Neural cell (in vitro differentiated cells): ENCODE measurements at regions not wholly inside any gene's neighbourhood (a gene's known extent, or its start where the extent isn't known, plus 50 kb on each side); places are given as distances from the start of the nearest gene placed in this dataset.

Source experiments
- H2AFZ ChIP-seq: fragments of 200-600, 300-800 bp; sonication (generic), shearing (Covaris generic); 2 replicates; pipeline ENCODE4 v1.6.0; 2014; ENCODE audit warnings: low read depth, mild to moderate bottlenecking, antibody characterized with exemption, low read length, moderate library complexity
- H3F3A ChIP-seq: fragments of 200-600 bp; shearing (Covaris generic); 2 replicates; pipeline ENCODE4 v1.6.1; 2016; ENCODE audit warnings: mild to moderate bottlenecking, moderate library complexity, mixed read lengths, antibody characterized with exemption, low read length; ENCODE audit not compliant: insufficient read depth, poor library complexity, severe bottlenecking
- H3K27ac ChIP-seq: fragments of 200-600, 300-800 bp; sonication (generic), shearing (Covaris generic); 2 replicates; pipeline ENCODE4 v1.5.1; 2014; ENCODE audit warnings: mild to moderate bottlenecking, low read length, moderate library complexity
- H3K27me3 ChIP-seq: fragments of 300-800, 200-600 bp; sonication (generic), shearing (Covaris generic); 2 replicates; pipeline ENCODE4 v1.6.0; 2014; ENCODE audit warnings: mild to moderate bottlenecking, low read depth, low read length, moderate library complexity; ENCODE audit not compliant: insufficient read depth
- H3K36me3 ChIP-seq: fragments of 300-800, 200-600 bp; sonication (generic), shearing (Covaris generic); 2 replicates; pipeline ENCODE4 v1.5.1; 2014; ENCODE audit warnings: mild to moderate bottlenecking, antibody characterized with exemption, low read length, moderate library complexity; ENCODE audit not compliant: insufficient read depth
- H3K4me2 ChIP-seq: fragments of 300-800, 200-600 bp; sonication (generic), shearing (Covaris generic); 2 replicates; pipeline ENCODE4 v1.6.0; 2014; ENCODE audit warnings: mild to moderate bottlenecking, low read length
- H3K4me3 ChIP-seq: fragments of 300-800, 200-600 bp; sonication (generic), shearing (Covaris generic); 2 replicates; pipeline ENCODE4 v1.5.1; 2014; ENCODE audit warnings: mild to moderate bottlenecking, low read length, moderate library complexity
- H3K79me2 ChIP-seq: fragments of 200-600 bp; shearing (Covaris generic); replicated peaks from 2 replicates; pipeline ENCODE4 v1.6.0; 2014; ENCODE audit warnings: mild to moderate bottlenecking, low read length, moderate library complexity; ENCODE audit not compliant: insufficient read depth
- H3K9ac ChIP-seq: fragments of 300-800, 200-600 bp; sonication (generic), shearing (Covaris generic); 2 replicates; pipeline ENCODE4 v1.6.1; 2016; ENCODE audit warnings: mild to moderate bottlenecking, low read length, mixed read lengths
- H3K9me2 ChIP-seq: fragments of 200-600 bp; shearing (Covaris generic); 2 replicates; pipeline ENCODE4 v1.6.1; 2016; ENCODE audit warnings: mild to moderate bottlenecking, low read length, mixed read lengths; ENCODE audit not compliant: insufficient read depth
- H3K9me3 ChIP-seq: fragments of 200-600, 300-800 bp; sonication (generic), shearing (Covaris generic); 2 replicates; pipeline ENCODE4 v1.6.1; 2016; ENCODE audit warnings: mild to moderate bottlenecking, mixed run types, low read length, moderate library complexity, mixed read lengths
- H4K20me1 ChIP-seq: fragments of 200-600 bp; shearing (Covaris generic); 2 replicates; pipeline ENCODE4 v1.6.1; 2016; ENCODE audit warnings: mild to moderate bottlenecking, mixed run types; ENCODE audit not compliant: insufficient read depth
- MXI1 ChIP-seq: fragments of 450-650 bp; conservative IDR thresholded peaks from 2 replicates; pipeline ENCODE4 v1.6.1; 2014; ENCODE audit warnings: antibody characterized with exemption, mild to moderate bottlenecking; ENCODE audit not compliant: poor library complexity, severe bottlenecking
- RAD21 ChIP-seq: fragments of 450-650 bp; conservative IDR thresholded peaks from 2 replicates; pipeline ENCODE4 v1.6.1; 2014; ENCODE audit warnings: antibody characterized with exemption, mild to moderate bottlenecking, moderate library complexity
- TF ChIP-seq, protein P1 (sequence below): IDR thresholded peaks from 2 replicates; pipeline ENCODE4 v1.6.1; 2012; ENCODE audit warnings: borderline replicate concordance
- TF ChIP-seq, protein P2 (sequence below): fragments of 450-650 bp; IDR thresholded peaks from 2 replicates; pipeline ENCODE4 v1.5.1; 2014; ENCODE audit warnings: antibody characterized with exemption, mild to moderate bottlenecking, moderate library complexity; ENCODE audit not compliant: poor library complexity, severe bottlenecking

DNA sequence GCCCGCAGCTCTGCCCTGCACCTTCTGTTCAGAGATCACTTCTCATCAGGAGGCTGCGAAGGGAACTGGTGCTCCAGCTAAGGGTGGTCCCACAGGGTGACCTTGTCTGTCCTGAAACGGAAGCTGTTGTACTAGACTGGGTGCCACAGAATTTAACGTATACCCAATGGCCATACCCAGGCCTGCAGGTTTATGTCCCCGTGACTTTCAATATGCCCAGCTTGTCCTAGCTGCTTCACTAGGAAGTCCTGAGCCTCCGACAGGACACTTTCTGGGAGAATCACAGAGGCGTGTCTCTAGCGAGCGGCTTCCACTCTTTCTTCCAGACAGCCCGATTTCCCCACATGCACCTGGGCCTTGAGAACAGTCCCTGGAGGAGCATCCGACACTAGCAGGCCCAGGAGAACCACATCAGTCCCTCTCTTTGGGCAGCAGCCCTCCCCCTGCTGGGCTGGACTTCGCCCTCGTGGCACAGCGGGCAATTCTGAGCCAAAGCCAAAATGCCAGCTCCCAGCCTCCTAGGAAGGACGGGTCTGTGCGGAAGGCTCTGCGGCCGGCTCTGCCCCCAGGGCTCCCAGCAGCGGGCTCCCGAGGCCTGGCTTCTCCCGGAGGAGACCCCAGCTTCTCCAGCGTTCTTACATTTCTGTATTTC lies 91.9 kb upstream of the OTOS start:
- Histone ChIP-seq H3K9ac (no peak overlapping the region), H2AFZ (no peak overlapping the region)

GRCh38 chr2:240232961-240233884 lies 92.8 kb upstream of the OTOS start:
- Histone ChIP-seq H3K4me3 (no peak overlapping the region), H3K27ac (no peak overlapping the region), H2AFZ (no peak overlapping the region)

More for the DNA sequence above, 91.9 kb upstream of the OTOS start:
- Histone ChIP-seq H4K20me1 (no peaks in the 10 kb centered on the region), H3K9me2 (no peaks in the 10 kb centered on the region), H3K4me2 (no peak overlapping the region), H3K27ac (no peak overlapping the region), H3K27me3 (no peaks in the 10 kb centered on the region), H3F3A (no peaks in the 10 kb centered on the region), H3K79me2 (no peaks in the 10 kb centered on the region), H3K9me3 (peaks cover 5% of the 10 kb centered on the region), H3K4me3 (no peak overlapping the region), H3K36me3 (no peaks in the 10 kb centered on the region)
- TF ChIP-seq MXI1 (no peak), RAD21 (no peak)
- TF ChIP-seq, protein P1, sequence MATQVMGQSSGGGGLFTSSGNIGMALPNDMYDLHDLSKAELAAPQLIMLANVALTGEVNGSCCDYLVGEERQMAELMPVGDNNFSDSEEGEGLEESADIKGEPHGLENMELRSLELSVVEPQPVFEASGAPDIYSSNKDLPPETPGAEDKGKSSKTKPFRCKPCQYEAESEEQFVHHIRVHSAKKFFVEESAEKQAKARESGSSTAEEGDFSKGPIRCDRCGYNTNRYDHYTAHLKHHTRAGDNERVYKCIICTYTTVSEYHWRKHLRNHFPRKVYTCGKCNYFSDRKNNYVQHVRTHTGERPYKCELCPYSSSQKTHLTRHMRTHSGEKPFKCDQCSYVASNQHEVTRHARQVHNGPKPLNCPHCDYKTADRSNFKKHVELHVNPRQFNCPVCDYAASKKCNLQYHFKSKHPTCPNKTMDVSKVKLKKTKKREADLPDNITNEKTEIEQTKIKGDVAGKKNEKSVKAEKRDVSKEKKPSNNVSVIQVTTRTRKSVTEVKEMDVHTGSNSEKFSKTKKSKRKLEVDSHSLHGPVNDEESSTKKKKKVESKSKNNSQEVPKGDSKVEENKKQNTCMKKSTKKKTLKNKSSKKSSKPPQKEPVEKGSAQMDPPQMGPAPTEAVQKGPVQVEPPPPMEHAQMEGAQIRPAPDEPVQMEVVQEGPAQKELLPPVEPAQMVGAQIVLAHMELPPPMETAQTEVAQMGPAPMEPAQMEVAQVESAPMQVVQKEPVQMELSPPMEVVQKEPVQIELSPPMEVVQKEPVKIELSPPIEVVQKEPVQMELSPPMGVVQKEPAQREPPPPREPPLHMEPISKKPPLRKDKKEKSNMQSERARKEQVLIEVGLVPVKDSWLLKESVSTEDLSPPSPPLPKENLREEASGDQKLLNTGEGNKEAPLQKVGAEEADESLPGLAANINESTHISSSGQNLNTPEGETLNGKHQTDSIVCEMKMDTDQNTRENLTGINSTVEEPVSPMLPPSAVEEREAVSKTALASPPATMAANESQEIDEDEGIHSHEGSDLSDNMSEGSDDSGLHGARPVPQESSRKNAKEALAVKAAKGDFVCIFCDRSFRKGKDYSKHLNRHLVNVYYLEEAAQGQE: no peak

More at GRCh38 chr2:240232961-240233884, 92.8 kb upstream of the OTOS start:
- no peaks in the 10 kb centered on the region for H3K79me2 ChIP-seq
- peaks cover 5% of the 10 kb centered on the region for H3K9me3 ChIP-seq
- TF ChIP-seq, protein P2, sequence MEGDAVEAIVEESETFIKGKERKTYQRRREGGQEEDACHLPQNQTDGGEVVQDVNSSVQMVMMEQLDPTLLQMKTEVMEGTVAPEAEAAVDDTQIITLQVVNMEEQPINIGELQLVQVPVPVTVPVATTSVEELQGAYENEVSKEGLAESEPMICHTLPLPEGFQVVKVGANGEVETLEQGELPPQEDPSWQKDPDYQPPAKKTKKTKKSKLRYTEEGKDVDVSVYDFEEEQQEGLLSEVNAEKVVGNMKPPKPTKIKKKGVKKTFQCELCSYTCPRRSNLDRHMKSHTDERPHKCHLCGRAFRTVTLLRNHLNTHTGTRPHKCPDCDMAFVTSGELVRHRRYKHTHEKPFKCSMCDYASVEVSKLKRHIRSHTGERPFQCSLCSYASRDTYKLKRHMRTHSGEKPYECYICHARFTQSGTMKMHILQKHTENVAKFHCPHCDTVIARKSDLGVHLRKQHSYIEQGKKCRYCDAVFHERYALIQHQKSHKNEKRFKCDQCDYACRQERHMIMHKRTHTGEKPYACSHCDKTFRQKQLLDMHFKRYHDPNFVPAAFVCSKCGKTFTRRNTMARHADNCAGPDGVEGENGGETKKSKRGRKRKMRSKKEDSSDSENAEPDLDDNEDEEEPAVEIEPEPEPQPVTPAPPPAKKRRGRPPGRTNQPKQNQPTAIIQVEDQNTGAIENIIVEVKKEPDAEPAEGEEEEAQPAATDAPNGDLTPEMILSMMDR: peak; percentile 24
- peak; percentile 24 for TF ChIP-seq RAD21
- TF ChIP-seq, protein P1: no peak
- H3K36me3 ChIP-seq: no peaks in the 10 kb centered on the region
- no peak overlapping the region for H3K4me2 ChIP-seq
- H3K9ac ChIP-seq: no peak overlapping the region
- no peaks in the 10 kb centered on the region for H4K20me1 ChIP-seq
- H3F3A ChIP-seq: no peaks in the 10 kb centered on the region
- no peaks in the 10 kb centered on the region for H3K27me3 ChIP-seq
- no peaks in the 10 kb centered on the region for H3K9me2 ChIP-seq
